GM19438 (cell line): ENCODE measurements at regions not wholly inside any gene's neighbourhood (a gene's known extent, or its start where the extent isn't known, plus 50 kb on each side); places are given as distances from the start of the nearest gene placed in this dataset.

Experiments used
- ATAC-seq: cut with Tn5 transposase; IDR thresholded peaks from one replicate; pipeline ENCODE4 v1.9.1; 2021; ENCODE audit warnings: low read depth; ENCODE audit not compliant: unreplicated experiment

DNA sequence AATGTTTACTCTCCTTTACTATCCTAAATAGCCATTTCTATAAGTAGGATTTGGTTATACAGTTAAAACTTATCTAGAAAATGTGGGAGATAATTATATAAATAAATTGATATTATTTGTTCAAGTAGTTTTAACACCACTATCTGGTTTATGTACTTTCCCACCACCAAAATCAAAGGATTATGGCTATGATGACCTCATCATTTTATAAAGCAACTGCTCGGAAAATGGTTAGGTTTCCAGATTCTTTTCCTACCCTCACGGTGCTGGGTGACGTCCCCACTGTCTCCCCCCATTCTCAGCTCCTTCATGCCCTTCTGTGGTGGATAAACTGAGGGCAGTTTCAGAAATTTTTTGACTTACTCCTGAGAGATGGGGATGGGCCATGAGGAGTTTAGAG lies 1011.8 kb upstream of the ADGRL4 start:
- no peak for ATAC-seq

DNA sequence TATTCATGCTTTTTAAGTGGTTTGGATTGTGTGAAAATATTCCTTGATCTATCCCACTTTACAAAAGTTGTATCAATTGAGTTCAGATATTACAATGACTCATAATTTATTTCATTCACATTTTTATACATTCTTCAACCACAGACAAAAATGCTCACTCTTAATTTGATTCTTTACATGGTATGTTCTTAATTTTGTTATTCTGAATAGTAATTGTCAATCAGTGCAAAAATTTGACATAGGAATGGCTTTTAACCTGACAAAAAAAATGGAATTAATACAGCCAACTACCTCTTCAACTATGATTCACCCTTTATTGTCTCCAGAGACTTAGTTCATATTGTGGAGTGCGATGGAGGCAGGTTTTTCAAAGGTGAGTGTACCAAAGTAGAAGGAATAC lies 1002.4 kb upstream of the ADGRL4 start:
- no peak for ATAC-seq

DNA sequence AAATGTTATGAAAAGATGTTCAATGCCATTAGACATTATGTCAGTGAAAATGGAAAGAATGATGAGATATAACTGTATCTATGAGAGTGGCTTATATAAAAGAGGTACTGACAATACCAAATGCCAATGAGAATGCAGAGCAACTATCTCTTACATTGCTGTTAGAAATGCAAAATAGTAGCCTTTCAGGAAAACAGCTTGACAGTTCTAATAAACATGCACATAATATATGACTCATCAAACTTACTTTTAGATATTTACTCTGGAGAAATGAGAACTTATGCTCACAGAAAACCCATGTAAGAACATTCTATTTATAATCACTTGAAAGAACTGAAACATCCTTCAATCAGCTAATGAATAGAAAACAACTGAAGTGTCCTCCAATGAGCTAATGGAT lies 996.7 kb upstream of the ADGRL4 start:
- ATAC-seq = no peak

DNA sequence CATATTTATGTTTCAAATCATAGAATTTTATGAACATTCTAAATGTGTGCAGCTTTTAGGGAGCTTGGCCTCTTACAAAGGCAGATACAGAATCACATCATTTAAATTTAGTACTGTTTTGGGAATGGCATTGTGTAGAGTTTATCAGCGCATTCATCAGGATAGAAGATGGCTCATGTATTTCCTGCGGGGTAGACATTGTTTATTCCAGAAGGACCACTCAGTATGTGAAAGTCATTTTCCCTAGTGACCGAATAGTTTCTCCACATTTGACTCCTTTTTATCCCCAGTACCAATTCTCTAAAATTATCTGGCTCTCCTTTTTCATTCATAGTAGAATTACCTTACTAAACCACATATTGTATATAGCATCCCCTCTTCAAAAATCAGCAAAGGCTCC lies 981.9 kb upstream of the ADGRL4 start:
- no peak for ATAC-seq

DNA sequence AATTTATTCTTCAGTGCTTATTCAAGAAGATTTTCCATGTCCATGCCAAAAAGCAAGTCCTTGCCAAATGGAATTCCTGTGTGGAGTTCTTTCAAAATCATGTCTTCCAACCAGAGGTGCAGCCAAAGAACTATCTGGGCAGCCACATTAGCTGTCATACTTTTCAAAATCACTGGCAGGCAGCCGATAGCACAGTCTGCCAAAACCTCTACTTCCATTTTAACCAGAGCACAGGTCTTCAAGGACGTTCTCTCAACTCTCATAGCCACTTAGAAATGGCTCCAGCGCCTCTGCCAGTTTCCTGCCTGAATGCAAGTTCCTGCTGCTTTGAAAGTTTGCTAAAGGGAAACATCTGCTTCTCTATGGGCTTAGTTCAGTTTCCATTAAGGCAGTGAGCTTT lies 975.7 kb upstream of the ADGRL4 start:
- no peak for ATAC-seq

DNA sequence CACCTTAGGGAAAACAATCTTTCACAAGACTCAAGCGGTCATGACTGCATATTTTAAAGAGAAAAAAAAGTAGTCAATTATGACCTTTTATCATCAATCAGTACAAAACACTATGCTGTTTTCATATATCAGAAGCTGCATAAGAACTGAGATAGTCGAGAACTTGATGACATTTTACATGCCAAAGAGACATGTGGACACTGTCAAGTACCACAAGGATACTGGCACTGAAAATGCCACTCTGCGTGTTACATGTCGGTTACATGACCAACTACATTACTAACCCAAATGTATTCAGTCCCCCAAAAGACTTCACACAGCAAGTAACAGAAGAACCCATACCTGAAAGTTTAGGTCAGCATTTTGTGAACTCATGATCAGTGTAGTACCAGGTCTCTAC lies 975.0 kb upstream of the ADGRL4 start:
- no peak for ATAC-seq

DNA sequence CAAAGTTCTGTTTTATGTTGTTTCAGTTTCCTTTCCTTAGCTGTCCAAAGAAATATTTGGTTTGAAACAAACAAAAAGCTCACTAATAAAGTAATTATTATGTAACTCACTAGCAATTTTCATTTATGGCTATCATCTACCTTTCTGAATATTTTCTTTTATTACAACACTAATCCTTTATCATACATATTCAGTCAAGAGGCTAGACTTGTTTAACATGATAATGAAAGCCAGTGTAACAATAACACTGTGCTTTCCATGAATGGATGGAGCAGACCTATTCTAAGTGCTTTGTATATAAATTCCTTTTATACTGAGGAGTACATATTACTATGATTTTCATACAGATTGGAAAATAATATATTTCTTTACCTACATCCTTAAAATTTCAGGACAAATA lies 972.8 kb upstream of the ADGRL4 start:
- no peak for ATAC-seq

DNA sequence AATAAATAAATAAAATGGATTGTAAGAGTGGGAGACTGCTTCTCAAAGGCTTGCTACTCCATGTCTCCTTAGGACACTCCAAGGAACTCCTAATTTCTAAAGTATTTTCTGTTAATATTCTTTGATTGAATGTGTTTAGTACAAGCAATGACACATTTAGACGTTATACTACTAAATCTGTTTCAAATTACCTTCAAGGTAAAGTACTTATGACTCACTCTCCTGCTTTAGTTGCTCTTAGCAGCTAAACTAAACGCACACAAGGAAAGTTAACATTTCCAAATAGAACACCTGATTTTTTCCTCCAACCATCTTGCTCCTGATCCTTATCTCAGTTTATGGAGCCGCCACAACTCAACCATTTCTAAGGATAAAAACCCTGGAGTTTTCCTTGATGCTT lies 969.8 kb upstream of the ADGRL4 start:
- no peak for ATAC-seq

DNA sequence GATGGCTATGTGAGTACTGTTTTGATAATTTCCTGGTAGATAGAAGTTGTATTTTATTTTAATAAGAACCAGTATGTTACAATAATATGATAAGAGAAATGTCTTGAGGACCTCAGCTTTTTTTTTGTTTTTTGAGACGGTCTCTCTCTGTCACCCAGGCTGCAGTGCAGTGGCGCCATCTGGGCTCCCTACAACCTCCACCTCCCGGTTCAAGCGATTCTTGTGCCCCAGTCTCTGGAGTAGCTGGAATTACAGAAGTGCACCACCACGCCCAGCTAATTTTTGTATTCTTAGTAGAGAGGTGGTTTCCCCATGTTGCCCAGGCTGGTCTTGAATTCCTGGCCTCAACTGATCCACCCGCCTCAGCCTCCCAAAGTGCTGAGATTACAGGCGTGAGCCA lies 968.1 kb upstream of the ADGRL4 start:
- ATAC-seq = no peak

DNA sequence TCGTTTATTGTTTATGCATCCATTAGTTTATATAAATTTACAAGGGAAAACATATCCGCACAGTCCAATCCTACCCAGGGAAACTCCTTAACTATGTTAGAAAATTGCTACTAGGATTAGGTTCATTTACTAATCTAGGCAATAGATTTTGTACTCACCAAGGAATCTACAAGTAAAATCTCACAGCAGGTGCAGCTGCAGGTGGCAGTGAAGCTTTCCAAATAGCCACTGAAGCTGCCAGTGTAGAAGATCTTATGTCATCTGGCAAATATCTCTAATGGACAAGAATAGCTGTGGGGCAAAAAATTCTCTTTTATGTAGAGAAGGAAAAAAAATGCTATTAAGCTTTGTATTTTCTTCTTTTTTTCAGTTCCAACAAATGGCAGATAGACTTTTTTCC lies 963.4 kb upstream of the ADGRL4 start:
- ATAC-seq = no peak

DNA sequence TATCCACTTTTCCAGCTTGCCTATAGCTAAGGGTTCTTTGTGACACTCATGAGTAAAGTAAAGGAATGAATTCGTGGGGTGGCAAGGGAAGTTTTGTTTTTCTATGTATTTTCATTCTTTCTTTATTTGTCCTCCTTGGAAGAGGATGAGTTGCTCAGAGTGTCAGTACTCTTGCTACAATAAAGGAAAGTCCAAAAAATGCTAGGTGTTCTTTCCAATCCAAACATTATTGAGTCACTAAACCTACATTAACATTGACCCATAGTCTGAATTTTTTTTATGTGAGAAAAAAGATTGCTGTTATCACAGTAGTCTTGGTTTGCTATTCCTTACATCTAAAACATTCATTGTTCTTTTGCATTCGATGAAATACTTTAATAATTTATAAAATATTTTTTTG lies 959.9 kb upstream of the ADGRL4 start:
- ATAC-seq = no peak

DNA sequence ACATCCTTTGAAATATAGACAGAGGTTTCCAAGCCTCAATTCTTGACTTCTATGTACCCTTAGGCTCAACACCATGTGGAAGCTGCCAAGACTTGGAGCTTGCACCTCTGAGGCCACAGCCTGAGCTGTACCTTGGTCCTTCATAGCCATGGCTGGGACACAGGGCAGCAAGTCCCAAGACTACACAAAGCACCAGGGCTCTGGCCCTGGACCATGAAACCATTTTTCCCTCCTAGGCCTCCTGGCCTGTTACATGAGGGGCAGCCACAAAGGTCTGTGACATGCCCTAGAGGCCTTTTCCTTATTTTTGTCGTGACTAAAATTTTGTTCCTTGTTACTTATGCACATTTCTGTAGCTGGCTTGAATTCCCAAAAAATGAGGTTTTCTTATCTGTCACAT lies 953.1 kb upstream of the ADGRL4 start:
- no peak for ATAC-seq

DNA sequence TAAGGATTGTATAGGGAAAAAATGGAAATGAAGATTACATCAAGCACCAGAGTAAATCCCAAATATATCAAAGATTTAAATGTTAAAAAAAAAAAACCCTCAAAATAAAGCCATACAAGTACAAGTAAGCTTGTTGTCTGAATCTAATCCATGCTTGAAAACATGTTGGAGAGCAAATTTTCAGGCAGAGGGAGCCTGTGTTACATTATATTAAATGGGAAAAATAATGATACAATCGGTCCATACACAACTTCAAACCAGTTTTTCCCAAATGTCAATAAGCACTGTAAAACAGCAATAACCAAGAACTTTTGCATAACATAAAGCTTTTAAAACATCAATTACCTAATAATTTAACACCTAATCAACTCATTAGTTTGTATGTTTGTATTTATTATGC lies 949.4 kb upstream of the ADGRL4 start:
- no peak for ATAC-seq

DNA sequence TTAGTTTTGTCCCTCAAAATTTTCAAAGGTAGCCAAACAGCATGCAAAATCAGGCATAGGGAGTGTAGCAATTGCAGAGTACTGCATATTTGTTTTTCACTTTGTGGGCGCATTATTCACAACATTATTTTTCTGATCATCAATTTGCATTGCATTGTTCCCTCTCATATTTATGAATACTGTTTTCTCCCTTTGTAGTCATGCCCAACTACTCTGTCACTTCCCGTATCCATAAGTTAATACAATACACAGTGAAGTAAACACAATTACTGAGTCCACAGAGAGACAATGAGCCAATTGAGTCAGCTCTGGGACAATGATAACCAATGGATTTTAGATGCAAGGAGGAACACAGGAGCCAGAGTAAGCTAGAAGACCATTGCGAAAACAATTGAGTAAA lies 944.0 kb upstream of the ADGRL4 start:
- no peak for ATAC-seq

DNA sequence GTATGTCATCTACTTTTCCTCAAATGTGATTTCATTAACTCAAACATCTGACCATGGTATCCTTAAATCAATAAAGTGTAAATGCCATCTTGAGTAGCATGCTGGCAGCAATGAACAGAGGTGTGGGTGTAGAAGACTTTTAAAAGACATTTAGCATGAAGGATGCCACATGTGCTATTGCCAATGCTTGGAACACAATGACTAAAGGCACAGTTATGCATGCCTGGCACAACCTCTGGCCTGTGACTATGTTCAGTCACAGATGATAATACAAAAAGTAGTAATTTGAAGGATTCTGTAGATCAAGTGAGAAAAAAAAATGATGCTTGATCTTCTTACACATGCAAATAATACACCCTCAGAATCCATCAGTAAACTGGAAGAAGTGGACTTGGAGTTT lies 938.9 kb upstream of the ADGRL4 start:
- ATAC-seq = no peak

DNA sequence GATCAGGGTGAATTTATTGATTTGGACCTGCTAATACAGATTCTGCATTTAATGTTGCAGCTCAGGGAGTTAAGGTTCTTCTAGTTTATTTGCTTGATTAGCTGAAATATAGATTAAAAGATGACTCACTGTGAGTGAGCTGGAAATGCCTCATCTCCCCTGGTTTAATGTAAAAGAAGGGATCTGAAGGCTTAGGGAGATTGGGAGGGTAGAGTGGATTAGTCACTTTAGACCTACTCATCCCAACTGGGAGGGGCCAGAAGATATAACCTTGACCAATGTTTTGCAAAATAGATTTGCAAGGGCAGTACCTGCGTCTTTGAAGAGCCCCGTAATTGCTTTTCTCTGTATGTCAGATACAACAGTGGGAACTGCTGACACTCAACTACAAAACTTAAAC lies 922.8 kb upstream of the ADGRL4 start:
- ATAC-seq = no peak

DNA sequence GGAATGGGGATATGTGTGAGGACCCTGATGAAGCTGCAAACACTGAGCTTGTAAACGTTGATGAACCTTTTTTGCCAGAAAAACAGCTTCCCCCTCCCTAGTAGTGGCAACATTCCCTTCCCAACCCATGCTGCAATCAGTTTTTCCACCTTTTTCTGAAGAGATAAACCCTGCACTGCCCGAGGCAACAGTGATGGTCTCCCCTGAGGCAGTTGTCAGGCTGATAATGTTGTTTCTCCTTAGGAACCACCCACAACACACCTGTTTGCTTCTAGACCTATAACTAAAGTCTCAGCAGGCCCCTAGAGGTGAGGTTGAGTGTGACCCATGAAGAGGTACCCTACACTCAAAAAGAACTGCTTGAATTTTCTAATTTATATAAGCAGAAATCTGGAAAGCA lies 922.4 kb upstream of the ADGRL4 start:
- ATAC-seq = no peak

DNA sequence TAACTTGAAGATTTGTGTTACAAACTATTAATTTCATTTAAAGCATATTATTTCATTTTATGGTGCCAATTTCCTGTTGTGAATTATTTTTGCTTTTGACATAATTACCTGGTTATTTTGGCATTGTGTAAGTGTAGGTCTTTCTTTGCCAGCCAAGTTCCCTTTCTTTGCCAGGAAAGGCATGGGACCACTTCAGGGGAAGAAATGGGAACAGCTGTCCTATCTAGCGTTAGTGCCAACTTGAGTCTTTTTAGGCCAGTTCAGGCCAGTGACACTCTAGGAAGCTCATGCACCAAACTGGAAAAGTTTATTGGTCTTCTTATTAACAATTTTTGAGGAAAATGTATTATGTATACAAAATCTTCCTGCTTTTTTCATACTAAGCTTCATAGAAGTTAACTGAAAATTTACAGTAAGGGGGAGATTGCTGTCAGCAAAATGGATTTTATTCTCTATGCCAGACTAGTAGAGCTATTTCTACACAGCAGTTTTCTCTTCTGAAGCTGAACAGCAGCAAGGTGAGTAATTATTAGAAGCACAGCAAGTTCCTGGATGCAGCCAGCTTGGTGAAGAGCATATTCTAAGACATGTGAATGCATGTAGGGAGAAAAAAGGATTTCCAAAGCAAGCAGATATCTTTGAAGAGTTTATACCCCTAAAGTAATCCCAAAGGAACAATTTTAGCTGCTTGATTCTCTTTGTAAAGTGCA lies 914.6 kb upstream of the ADGRL4 start:
- no peak for ATAC-seq

DNA sequence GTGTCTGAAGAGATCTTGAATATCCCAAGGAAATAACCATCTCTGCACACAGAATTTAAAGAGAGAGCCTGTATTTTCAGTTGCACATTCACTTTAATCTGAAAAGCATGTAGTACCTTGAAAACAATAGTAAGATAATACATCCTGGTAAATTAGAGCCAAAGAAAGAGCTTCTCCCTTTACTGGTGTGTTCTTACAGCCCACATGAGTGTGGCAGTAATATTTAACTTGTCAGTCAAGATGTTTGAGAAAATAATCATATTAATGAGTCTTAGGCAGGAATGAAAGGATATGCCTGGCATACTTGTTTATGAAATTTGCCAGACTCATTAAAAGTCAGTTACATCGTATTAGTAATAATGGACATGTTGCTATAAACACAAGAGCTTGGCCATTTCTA lies 908.4 kb upstream of the ADGRL4 start:
- no peak for ATAC-seq

DNA sequence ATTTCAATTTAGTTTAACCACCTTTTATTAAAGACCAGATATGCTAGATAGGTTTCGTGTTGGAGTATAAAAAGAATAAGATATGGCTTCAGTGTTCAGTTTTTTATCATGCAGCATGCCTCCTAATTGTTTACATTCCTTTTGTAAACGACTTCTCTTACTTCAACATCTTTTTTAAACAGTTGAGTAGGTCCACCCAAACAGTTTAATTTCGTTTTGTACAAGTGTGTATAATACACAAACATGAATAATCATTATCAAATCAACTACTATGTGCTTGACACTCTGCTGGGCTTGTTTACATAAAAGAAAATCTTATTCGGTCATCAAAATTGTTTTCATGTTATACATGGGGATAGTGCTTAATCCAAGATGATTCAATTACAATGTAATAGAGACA lies 906.3 kb upstream of the ADGRL4 start:
- no peak for ATAC-seq

DNA sequence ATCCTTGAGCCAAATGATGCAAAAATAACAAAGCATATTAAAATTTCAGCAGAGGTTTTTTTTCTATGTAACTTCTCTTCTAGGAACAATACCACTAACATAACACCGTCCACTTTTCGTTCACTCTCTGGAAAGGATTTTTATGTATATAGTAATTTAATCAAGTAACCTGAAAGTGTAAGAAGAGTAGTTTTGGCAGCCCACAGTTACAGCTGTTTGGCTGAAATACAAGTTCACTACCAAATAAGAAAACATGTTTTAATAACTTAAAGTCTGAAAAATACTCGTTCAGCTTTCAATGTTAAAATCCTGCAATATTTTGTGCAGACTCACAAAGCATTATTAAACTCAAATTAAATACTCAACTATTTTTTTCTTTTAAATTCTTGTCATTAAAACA lies 896.8 kb upstream of the ADGRL4 start:
- no peak for ATAC-seq

DNA sequence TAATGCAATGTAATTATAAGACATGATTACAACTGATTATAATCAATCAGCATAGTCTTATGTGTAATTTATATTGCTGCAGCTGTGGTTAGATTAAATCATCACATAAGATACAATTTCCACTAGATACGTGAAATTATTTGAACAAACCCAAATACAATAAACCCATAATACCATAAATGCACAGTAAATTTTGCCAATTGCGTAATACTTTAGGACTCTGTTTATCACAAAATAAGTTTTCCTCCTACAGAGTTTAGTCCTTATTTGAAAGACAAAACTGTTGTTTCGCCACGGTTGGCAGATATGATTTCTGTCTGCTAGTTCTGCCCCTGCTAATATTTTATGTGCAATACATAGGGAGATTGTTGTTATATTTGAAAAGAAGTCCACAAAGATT lies 895.9 kb upstream of the ADGRL4 start:
- ATAC-seq = no peak

DNA sequence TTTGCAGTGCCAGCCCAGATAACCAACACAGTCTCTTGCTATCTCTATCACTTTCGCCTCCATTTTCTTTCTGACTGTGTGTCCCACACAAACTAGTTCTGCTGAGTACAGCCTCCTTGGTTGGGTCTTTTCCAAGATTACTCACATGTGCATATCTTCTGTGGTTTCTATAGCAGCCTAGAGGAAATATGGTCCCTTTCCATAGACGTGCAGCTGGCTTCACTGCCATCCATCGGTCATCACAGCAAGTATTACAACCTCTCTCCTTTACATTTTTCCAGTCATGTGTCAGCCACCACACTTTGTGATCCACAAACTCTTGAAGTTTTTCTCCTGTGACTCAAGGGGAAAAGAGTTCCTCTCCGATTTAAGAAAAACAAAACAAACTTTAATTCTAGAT lies 893.4 kb upstream of the ADGRL4 start:
- ATAC-seq = no peak
